ENCODE measurements at regions not wholly inside any gene's neighbourhood (a gene's known extent, or its start where the extent isn't known, plus 50 kb on each side); places are given as distances from the start of the nearest gene placed in this dataset.

GRCh38 chr12:88925454-88925853 is 345.2 kb upstream of the KITLG start:
- TF ChIP-seq, protein P1, sequence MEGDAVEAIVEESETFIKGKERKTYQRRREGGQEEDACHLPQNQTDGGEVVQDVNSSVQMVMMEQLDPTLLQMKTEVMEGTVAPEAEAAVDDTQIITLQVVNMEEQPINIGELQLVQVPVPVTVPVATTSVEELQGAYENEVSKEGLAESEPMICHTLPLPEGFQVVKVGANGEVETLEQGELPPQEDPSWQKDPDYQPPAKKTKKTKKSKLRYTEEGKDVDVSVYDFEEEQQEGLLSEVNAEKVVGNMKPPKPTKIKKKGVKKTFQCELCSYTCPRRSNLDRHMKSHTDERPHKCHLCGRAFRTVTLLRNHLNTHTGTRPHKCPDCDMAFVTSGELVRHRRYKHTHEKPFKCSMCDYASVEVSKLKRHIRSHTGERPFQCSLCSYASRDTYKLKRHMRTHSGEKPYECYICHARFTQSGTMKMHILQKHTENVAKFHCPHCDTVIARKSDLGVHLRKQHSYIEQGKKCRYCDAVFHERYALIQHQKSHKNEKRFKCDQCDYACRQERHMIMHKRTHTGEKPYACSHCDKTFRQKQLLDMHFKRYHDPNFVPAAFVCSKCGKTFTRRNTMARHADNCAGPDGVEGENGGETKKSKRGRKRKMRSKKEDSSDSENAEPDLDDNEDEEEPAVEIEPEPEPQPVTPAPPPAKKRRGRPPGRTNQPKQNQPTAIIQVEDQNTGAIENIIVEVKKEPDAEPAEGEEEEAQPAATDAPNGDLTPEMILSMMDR (conservative IDR thresholded peaks at IDR 0.05) = no peak
- TF ChIP-seq EZH2 (IDR thresholded peaks at IDR 0.05; ENCODE audit: low read depth) = no peak
